DND-41 (cell line): ENCODE measurements at regions not wholly inside any gene's neighbourhood (a gene's known extent, or its start where the extent isn't known, plus 50 kb on each side); places are given as distances from the start of the nearest gene placed in this dataset.

ENCODE experiments used
- CTCF ChIP-seq: IDR thresholded peaks from 2 replicates; pipeline ENCODE4 v1.5.1; 2012; ENCODE audit warnings: borderline replicate concordance, low read length, moderate library complexity, mild to moderate bottlenecking; ENCODE audit not compliant: poor library complexity, severe bottlenecking; ENCODE audit errors: extremely low read depth
- EZH2 ChIP-seq: IDR thresholded peaks from 3 replicates; pipeline ENCODE4 v1.6.1; 2012; ENCODE audit warnings: borderline replicate concordance, low read depth, mild to moderate bottlenecking, moderate library complexity, low read length, inconsistent platforms; ENCODE audit not compliant: severe bottlenecking

GRCh38 chr10:14385596-14386593, 55.2 kb upstream of the FRMD4A start:
- TF ChIP-seq CTCF (no peak), EZH2 (no peak)
